ENCODE measurements at regions not wholly inside any gene's neighbourhood (a gene's known extent, or its start where the extent isn't known, plus 50 kb on each side); places are given as distances from the start of the nearest gene placed in this dataset.

DNA sequence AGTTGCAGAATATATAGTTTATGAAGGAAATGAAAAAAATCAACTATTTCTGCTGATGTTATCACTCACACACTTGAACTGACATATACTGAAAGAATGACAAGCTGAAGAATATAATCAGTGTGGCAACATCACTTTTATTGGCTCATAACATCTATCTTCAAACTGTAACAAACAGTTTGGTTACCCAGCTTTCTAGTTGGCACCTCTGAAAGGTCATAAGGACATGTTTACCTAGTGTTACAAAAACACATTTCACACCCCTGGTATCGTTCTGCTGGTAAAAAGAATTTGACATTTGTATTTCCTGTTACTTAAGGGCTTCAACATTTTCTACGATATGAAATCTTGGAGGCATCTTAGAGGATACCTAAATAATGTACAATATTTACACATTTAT lies 1267.0 kb upstream of the NCAM2 start:
- TF ChIP-seq, protein P1, sequence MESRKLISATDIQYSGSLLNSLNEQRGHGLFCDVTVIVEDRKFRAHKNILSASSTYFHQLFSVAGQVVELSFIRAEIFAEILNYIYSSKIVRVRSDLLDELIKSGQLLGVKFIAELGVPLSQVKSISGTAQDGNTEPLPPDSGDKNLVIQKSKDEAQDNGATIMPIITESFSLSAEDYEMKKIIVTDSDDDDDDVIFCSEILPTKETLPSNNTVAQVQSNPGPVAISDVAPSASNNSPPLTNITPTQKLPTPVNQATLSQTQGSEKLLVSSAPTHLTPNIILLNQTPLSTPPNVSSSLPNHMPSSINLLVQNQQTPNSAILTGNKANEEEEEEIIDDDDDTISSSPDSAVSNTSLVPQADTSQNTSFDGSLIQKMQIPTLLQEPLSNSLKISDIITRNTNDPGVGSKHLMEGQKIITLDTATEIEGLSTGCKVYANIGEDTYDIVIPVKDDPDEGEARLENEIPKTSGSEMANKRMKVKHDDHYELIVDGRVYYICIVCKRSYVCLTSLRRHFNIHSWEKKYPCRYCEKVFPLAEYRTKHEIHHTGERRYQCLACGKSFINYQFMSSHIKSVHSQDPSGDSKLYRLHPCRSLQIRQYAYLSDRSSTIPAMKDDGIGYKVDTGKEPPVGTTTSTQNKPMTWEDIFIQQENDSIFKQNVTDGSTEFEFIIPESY (IDR thresholded peaks at IDR 0.05; ENCODE audit: extremely low read depth, insufficient replicate concordance, low read length) = no peak
- no peak for TF ChIP-seq RAD21 (IDR thresholded peaks at IDR 0.05; ENCODE audit: low read depth)
- TF ChIP-seq, protein P2, sequence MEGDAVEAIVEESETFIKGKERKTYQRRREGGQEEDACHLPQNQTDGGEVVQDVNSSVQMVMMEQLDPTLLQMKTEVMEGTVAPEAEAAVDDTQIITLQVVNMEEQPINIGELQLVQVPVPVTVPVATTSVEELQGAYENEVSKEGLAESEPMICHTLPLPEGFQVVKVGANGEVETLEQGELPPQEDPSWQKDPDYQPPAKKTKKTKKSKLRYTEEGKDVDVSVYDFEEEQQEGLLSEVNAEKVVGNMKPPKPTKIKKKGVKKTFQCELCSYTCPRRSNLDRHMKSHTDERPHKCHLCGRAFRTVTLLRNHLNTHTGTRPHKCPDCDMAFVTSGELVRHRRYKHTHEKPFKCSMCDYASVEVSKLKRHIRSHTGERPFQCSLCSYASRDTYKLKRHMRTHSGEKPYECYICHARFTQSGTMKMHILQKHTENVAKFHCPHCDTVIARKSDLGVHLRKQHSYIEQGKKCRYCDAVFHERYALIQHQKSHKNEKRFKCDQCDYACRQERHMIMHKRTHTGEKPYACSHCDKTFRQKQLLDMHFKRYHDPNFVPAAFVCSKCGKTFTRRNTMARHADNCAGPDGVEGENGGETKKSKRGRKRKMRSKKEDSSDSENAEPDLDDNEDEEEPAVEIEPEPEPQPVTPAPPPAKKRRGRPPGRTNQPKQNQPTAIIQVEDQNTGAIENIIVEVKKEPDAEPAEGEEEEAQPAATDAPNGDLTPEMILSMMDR (IDR thresholded peaks at IDR 0.05 in 2 of 3, conservative IDR thresholded peaks at IDR 0.05 in 1 of 3; ENCODE audit: borderline replicate concordance in 1 of 3, insufficient read depth in 1 of 3, low read depth in 2 of 3, low read length in 2 of 3) = no peak
- TF ChIP-seq POLR2A (IDR thresholded peaks at IDR 0.05; ENCODE audit: borderline replicate concordance, extremely low read depth, insufficient read depth, insufficient read length) = no peak
- no peak for TF ChIP-seq SRF (IDR thresholded peaks at IDR 0.05; ENCODE audit: low read depth)
- TF ChIP-seq, protein P3, sequence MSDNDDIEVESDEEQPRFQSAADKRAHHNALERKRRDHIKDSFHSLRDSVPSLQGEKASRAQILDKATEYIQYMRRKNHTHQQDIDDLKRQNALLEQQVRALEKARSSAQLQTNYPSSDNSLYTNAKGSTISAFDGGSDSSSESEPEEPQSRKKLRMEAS (IDR thresholded peaks at IDR 0.05) = no peak
- no peak for TF ChIP-seq EZH2 (IDR thresholded peaks at IDR 0.05)
- TF ChIP-seq, protein P4, sequence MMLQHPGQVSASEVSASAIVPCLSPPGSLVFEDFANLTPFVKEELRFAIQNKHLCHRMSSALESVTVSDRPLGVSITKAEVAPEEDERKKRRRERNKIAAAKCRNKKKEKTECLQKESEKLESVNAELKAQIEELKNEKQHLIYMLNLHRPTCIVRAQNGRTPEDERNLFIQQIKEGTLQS (IDR thresholded peaks at IDR 0.05) = no peak
- TF ChIP-seq ZNF274 (IDR thresholded peaks at IDR 0.05; ENCODE audit: low read depth, low read length) = no peak
- TF ChIP-seq ZFX (IDR thresholded peaks at IDR 0.05) = no peak
- TF ChIP-seq POLR2AphosphoS5 (IDR thresholded peaks at IDR 0.05; ENCODE audit: low read depth, low read length) = no peak
- TF ChIP-seq EZH2phosphoT487 (IDR thresholded peaks at IDR 0.05; ENCODE audit: borderline replicate concordance) = no peak
- TF ChIP-seq ELF1 (IDR thresholded peaks at IDR 0.05; ENCODE audit: borderline replicate concordance, low read depth) = no peak
- no peak for TF ChIP-seq SIN3A (IDR thresholded peaks at IDR 0.05; ENCODE audit: low read depth)

All from HCT116 (cell line).